NB4 (cell line): ENCODE measurements at regions not wholly inside any gene's neighbourhood (a gene's known extent, or its start where the extent isn't known, plus 50 kb on each side); places are given as distances from the start of the nearest gene placed in this dataset.

Source experiments
- DNase-seq: peaks from one replicate; pipeline ENCODE4 v3.0.0; 2010; ENCODE audit warnings: low read depth
- H3K4me3 ChIP-seq: one replicate; pipeline ENCODE4 v1.5.1; 2011; ENCODE audit warnings: mild to moderate bottlenecking, low read depth, low read length, moderate library complexity
- CTCF ChIP-seq: IDR thresholded peaks from one replicate; pipeline ENCODE4 v1.5.1; 2012; ENCODE audit warnings: low read depth, low read length
- MYC ChIP-seq: IDR thresholded peaks from 2 replicates; pipeline ENCODE4 v1.6.1; 2011; ENCODE audit warnings: low read depth, low read length
- POLR2A ChIP-seq: IDR thresholded peaks from 2 replicates; pipeline ENCODE4 v1.6.1; 2011; ENCODE audit warnings: mild to moderate bottlenecking; ENCODE audit not compliant: insufficient read length; ENCODE audit errors: extremely low read depth
- TF ChIP-seq, protein P1 (sequence below): IDR thresholded peaks from 2 replicates; pipeline ENCODE4 v1.6.1; 2011; ENCODE audit warnings: low read depth, low read length

DNA sequence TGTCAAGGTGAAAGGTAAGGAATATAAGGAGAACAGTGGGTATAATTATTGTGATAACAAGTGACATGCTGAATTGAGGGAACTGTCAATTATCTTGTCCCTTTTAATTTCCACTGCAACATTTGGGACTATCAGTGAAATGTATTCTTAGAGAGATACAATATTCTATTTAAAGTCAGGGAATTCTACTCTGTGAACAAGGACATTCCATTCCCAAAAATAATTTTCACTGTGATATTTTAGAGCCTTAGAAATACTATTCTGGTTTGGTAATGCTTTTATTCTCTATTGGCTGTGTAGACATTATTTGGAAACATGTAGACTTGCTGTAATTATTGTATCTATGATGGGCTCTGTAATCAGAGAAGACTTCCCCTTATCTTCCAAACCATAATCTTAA is 248.0 kb upstream of the PCSK5 start:
- TF ChIP-seq MYC: no peak
- TF ChIP-seq, protein P1, sequence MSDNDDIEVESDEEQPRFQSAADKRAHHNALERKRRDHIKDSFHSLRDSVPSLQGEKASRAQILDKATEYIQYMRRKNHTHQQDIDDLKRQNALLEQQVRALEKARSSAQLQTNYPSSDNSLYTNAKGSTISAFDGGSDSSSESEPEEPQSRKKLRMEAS: no peak
- TF ChIP-seq CTCF: no peak
- no peak for TF ChIP-seq POLR2A
- no peak for DNase-seq
- no peak overlapping the region for H3K4me3 ChIP-seq

- H3K4me3 ChIP-seq: no peak overlapping the region
- no peak for TF ChIP-seq POLR2A
- TF ChIP-seq, protein P1: no peak
- TF ChIP-seq MYC: no peak
- TF ChIP-seq CTCF: no peak
- no peak for DNase-seq
These were observed 245.8 kb upstream of the PCSK5 start for GRCh38 chr9:75644649-75645048.

DNA sequence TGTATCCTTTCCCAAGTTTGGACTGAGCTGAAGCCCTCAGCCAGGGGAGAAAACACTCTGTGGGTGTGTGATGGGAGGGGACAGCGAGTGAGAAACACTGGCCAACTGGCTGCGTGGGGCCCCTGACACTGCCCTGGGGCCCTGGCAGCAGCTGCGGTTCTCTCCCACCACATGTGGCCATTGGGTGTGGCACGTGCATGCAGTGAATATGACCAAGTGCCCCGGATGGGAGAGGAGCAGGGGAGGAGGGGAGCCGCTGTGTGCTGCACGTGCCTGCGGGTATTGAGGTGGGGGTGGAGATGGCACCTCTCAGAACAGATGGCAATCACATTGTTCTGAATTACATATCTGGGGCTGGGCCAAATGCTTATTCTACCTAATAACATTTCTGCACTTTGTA is 242.4 kb upstream of the PCSK5 start:
- no peak for DNase-seq
- H3K4me3 ChIP-seq: no peak overlapping the region
- no peak for TF ChIP-seq POLR2A
- TF ChIP-seq CTCF: no peak
- TF ChIP-seq, protein P1: no peak

DNA sequence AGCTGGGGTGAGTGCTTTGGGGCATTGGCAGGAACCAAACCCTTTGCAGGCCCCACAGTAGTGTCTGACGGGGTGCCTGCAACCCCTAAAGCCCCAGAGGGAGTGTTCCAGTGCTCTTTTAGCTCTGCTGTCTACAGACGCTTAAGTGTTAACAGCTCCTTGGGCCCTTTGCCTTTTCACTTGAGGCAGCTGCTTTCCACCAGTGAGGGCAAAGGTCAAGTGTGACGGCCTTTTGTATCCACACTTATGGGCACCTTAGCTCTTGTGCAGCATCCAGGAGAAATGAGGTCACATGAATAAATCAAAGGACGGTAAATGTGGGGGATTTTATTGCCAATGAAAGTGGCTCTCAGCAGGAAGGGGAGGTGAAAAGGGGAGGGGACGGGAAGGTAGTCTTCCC is 241.4 kb upstream of the PCSK5 start:
- no peak overlapping the region for H3K4me3 ChIP-seq
- DNase-seq: no peak
- no peak for TF ChIP-seq MYC
- TF ChIP-seq POLR2A: no peak
- no peak for TF ChIP-seq CTCF
- TF ChIP-seq, protein P1: no peak

DNA sequence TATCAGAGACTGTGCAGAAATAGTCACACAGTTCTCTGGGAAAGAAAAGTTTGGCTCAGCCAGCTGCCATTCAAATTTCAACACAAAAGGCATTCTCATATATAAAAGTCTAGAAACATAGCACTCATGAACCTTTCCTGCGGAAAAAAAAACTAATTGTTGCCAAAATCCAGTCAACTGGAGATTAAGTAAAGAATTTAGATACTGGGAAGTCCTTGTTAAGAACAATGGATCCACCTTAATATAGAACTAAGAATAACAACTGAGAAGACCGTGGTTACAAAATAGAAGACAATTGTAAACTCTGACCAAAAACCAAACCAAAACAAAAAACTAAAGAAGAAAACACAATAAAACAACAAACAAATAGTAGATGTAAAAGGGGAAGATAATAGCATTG is 238.8 kb upstream of the PCSK5 start:
- H3K4me3 ChIP-seq: no peak overlapping the region
- no peak for DNase-seq
- TF ChIP-seq POLR2A: no peak
- no peak for TF ChIP-seq CTCF
- TF ChIP-seq, protein P1: no peak
- TF ChIP-seq MYC: no peak

DNA sequence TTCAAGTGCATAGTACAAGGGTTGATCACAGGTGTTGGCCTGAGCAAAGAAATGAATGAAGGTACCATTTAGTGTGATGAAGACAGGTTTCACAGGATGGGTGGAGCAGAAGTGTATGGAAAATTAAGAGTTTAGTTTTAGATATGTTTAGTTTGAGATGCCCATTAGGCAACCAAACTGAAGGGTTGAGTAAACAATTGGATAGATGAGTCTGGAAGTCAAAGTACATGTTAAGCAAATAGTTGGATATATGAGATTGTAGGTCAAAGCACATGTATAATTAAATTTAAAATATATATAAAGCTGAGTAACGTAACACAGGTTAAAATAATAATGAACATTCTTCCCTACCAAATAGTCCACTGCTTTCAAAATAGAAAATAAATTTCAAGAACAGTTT is 237.1 kb upstream of the PCSK5 start:
- no peak overlapping the region for H3K4me3 ChIP-seq
- no peak for DNase-seq
- no peak for TF ChIP-seq POLR2A
- TF ChIP-seq, protein P1: no peak
- no peak for TF ChIP-seq CTCF
- no peak for TF ChIP-seq MYC
